ENCODE measurements at regions not wholly inside any gene's neighbourhood (a gene's known extent, or its start where the extent isn't known, plus 50 kb on each side); places are given as distances from the start of the nearest gene placed in this dataset.
"Not testable (repeated sequence)": the region's sequence is repeated elsewhere in the genome, so short reads cannot be mapped to it uniquely, and the experiment has no call there.

DNA sequence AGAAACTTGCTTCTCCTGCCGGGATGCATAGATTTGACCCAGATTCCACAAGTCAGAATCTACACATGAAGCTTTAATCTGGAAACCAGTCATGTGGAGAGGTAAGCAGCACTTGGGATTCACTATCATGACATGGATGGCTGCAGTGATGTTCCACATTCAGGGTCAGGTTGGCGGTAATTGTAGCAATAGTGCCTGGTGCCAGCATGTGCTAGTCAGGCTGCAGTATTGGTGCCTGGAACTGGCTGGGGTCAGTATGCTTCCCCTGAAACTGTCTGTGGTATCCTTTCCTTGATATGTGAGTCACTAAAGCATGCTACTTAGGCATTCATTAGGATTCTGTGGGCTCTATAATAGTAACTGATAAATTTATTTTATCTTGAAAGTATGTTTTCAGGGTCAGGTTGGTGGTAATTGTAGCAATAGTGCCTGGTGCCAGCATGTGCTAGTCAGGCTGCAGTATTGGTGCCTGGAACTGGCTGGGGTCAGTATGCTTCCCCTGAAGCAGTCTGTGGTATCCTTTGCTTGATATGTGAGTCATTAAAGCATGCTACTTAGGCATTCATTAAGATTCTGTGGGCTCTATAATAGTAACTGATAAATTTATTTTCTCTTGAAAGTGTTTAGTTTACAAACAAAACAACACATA, 1439.2 kb downstream of the ZPLD1 start:
- no peaks in the 10 kb centered on the region for H3K4me1 Mint-ChIP-seq
- no peak overlapping the region for H3K27ac Mint-ChIP-seq
- TF ChIP-seq, protein P1, sequence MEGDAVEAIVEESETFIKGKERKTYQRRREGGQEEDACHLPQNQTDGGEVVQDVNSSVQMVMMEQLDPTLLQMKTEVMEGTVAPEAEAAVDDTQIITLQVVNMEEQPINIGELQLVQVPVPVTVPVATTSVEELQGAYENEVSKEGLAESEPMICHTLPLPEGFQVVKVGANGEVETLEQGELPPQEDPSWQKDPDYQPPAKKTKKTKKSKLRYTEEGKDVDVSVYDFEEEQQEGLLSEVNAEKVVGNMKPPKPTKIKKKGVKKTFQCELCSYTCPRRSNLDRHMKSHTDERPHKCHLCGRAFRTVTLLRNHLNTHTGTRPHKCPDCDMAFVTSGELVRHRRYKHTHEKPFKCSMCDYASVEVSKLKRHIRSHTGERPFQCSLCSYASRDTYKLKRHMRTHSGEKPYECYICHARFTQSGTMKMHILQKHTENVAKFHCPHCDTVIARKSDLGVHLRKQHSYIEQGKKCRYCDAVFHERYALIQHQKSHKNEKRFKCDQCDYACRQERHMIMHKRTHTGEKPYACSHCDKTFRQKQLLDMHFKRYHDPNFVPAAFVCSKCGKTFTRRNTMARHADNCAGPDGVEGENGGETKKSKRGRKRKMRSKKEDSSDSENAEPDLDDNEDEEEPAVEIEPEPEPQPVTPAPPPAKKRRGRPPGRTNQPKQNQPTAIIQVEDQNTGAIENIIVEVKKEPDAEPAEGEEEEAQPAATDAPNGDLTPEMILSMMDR (IDR thresholded peaks at IDR 0.05) = no peak
- Histone ChIP-seq H3K9me3 (ENCODE audit: control insufficient read depth, insufficient read depth, low read length) (no peaks in the 10 kb centered on the region), H3K36me3 (ENCODE audit: control insufficient read depth, insufficient read depth, low read length) (no peaks in the 10 kb centered on the region), H3K27ac (ENCODE audit: low read length) (no peak overlapping the region), H3K4me1 (ENCODE audit: control insufficient read depth, insufficient read depth, low read length) (no peaks in the 10 kb centered on the region), H3K27me3 (ENCODE audit: control insufficient read depth, insufficient read depth, low read length) (no peaks in the 10 kb centered on the region), H3K4me3 (ENCODE audit: low read length) (no peak overlapping the region)
- H3K4me3 Mint-ChIP-seq = no peak overlapping the region
- ATAC-seq (no peak), DNase-seq (no peak)
- H3K9me3 Mint-ChIP-seq = peaks cover 15 to 16% of the 10 kb centered on the region in 2 donors
- intact Hi-C loops (cut with micrococcal nuclease) = no loop called here
- H3K27me3 Mint-ChIP-seq (ENCODE audit: low read depth in 2 of 2) = no peaks in the 10 kb centered on the region
- no peaks in the 10 kb centered on the region for H3K36me3 Mint-ChIP-seq
- WGBS (ENCODE audit: insufficient coverage) = 100% methylated on average over 2 of the region's 2 CpGs

DNA sequence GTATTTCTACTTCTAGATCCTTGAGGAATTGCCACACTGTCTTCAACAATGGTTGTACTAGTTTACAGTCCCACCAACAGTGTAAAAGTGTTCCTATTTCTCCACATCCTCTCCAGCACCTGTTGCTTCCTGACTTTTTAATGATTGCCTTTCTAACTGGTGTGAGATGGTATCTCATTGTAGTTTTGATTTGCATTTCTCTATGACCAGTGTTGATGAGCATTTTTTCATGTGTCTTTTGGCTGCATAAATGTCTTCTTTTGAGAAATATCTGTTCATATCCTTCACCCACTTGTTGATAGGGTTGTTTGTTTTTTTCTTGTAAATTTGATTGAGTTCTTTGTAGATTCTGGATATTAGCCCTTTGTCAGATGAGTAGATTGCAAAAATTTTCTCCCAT, 1447.0 kb downstream of the ZPLD1 start:
- H3K27me3 ChIP-seq (ENCODE audit: control insufficient read depth, insufficient read depth, low read length); H3K27me3 Mint-ChIP-seq (ENCODE audit: low read depth in 2 of 2); H3K36me3 Mint-ChIP-seq; H3K27ac ChIP-seq (ENCODE audit: low read length); H3K4me1 ChIP-seq (ENCODE audit: control insufficient read depth, insufficient read depth, low read length); H3K4me3 ChIP-seq (ENCODE audit: low read length); DNase-seq; H3K4me1 Mint-ChIP-seq; H3K27ac Mint-ChIP-seq; ATAC-seq; intact Hi-C loops (cut with micrococcal nuclease); H3K4me3 Mint-ChIP-seq; H3K9me3 ChIP-seq (ENCODE audit: control insufficient read depth, insufficient read depth, low read length); H3K9me3 Mint-ChIP-seq; H3K36me3 ChIP-seq (ENCODE audit: control insufficient read depth, insufficient read depth, low read length): not testable (repeated sequence)

DNA sequence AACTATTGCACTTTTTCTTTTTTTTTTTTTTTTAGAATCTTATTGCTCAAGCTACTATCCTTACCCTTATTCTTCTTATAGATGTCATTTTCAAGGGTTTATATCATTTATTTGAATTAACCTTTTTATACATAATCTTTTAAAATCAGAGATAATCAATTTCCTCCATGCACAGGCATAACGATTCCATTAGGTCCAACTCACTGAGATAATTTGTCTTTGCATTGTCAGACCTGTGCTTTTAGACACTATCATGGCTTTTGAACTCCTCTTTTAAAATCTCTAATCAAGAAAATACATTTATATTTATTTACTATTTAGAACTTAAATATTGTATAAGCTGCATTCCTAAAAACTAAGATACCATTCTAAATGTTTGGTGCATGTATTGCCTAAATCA, 1454.9 kb downstream of the ZPLD1 start:
- TF ChIP-seq, protein P1 (IDR thresholded peaks at IDR 0.05) = no peak
- H3K36me3 ChIP-seq (ENCODE audit: control insufficient read depth, insufficient read depth, low read length) = no peaks in the 10 kb centered on the region
- ATAC-seq (no peak), DNase-seq (no peak)
- no peaks in the 10 kb centered on the region for H3K4me1 ChIP-seq (ENCODE audit: control insufficient read depth, insufficient read depth, low read length)
- no peak overlapping the region for H3K27ac ChIP-seq (ENCODE audit: low read length)
- H3K4me3 Mint-ChIP-seq = no peak overlapping the region
- H3K27me3 Mint-ChIP-seq (ENCODE audit: low read depth in 2 of 2) = no peaks in the 10 kb centered on the region
- H3K27me3 ChIP-seq (ENCODE audit: control insufficient read depth, insufficient read depth, low read length) = no peaks in the 10 kb centered on the region
- intact Hi-C loops (cut with micrococcal nuclease) = no loop called here
- H3K4me3 ChIP-seq (ENCODE audit: low read length) = no peak overlapping the region
- no peaks in the 10 kb centered on the region for H3K4me1 Mint-ChIP-seq
- peaks cover 5 to 8% of the 10 kb centered on the region in 2 donors for H3K9me3 Mint-ChIP-seq
- no peak overlapping the region for H3K27ac Mint-ChIP-seq
- no peaks in the 10 kb centered on the region for H3K9me3 ChIP-seq (ENCODE audit: control insufficient read depth, insufficient read depth, low read length)
- no peaks in the 10 kb centered on the region for H3K36me3 Mint-ChIP-seq
- 79% methylated on average over 1 of the region's 1 CpG for WGBS (ENCODE audit: insufficient coverage)

DNA sequence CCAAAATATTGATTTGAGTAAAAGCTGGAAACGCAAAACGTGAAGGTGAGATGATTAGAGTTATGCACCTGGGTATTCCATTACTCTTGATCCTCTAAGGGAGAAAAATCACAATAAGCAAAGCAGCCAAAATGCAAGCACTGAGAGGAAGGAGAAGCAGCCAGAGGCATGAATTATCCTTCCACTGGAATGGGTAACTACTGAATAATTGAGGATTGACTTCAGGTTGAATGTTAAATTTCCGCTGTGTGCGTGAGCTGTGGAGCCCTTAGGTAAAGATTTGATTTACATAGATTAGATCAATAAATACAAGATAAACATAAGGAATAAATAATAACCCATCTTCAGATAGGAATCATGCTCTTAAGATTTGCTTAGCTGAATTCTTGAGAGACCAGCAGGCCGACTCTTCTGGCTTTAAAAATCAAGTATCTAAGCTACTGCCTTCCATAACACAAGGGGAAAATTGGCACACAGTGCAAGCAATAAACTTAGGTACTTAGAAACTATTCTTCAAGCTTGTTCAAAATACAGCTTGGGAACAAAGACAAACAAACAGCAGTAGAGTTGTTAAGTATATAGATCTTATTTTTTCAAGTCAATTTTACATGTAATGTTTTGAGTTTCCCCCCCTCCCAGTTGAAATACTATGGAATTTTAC, 1459.5 kb downstream of the ZPLD1 start:
- peaks cover 10 to 17% of the 10 kb centered on the region in 2 donors for H3K9me3 Mint-ChIP-seq
- no peak overlapping the region for H3K4me3 Mint-ChIP-seq
- no peak overlapping the region for H3K4me3 ChIP-seq (ENCODE audit: low read length)
- H3K4me1 Mint-ChIP-seq = no peaks in the 10 kb centered on the region
- H3K27ac Mint-ChIP-seq = no peak overlapping the region
- DNase-seq (no peak), ATAC-seq (no peak)
- H3K27me3 Mint-ChIP-seq (ENCODE audit: low read depth in 2 of 2) = no peaks in the 10 kb centered on the region
- no peaks in the 10 kb centered on the region for H3K27me3 ChIP-seq (ENCODE audit: control insufficient read depth, insufficient read depth, low read length)
- H3K36me3 Mint-ChIP-seq = no peaks in the 10 kb centered on the region
- TF ChIP-seq, protein P1 (IDR thresholded peaks at IDR 0.05) = no peak
- H3K9me3 ChIP-seq (ENCODE audit: control insufficient read depth, insufficient read depth, low read length) = no peaks in the 10 kb centered on the region
- no peak overlapping the region for H3K27ac ChIP-seq (ENCODE audit: low read length)
- no peaks in the 10 kb centered on the region for H3K4me1 ChIP-seq (ENCODE audit: control insufficient read depth, insufficient read depth, low read length)
- no peaks in the 10 kb centered on the region for H3K36me3 ChIP-seq (ENCODE audit: control insufficient read depth, insufficient read depth, low read length)
- 86% methylated on average over 3 of the region's 5 CpGs for WGBS (ENCODE audit: insufficient coverage)
- intact Hi-C loops (cut with micrococcal nuclease) = no loop called here
